B cell (primary cell): ENCODE measurements at regions not wholly inside any gene's neighbourhood (a gene's known extent, or its start where the extent isn't known, plus 50 kb on each side); places are given as distances from the start of the nearest gene placed in this dataset.

ENCODE experiments used
- ATAC-seq: fragments of 200-7000 bp; cut with Tn5 transposase; one replicate; pipeline ENCODE4 v1.10.0; 2021; ENCODE audit warnings: low read depth, mild to moderate bottlenecking, moderate number of reproducible peaks, moderate library complexity
- CTCF ChIA-PET: fragments of 350-600 bp; sonication (Branson Sonifier 250); formaldehyde crosslinking; loops from one replicate; lab custom pipeline; 2021; ENCODE audit warnings: antibody characterized with exemption, inconsistent platforms; lab: Charles Lee
- POLR2A ChIA-PET: fragments of 350-600 bp; sonication (Branson Sonifier 250); formaldehyde crosslinking; loops from one replicate; lab custom pipeline; 2021; ENCODE audit warnings: antibody characterized with exemption; lab: Charles Lee
- DNase-seq: peaks from one replicate; pipeline ENCODE4 v3.0.0; 2013
- H2AFZ ChIP-seq: 2 replicates; pipeline ENCODE4 v1.6.1; 2012; ENCODE audit warnings: mild to moderate bottlenecking, low read depth, low read length; ENCODE audit not compliant: insufficient read depth, poor library complexity, severe bottlenecking
- H3K27ac ChIP-seq, 2 donors: 1 replicate in 1 of 2; 2 replicates in 1 of 2; pipeline ENCODE4 v1.5.1; 2012 to 2013; ENCODE audit warnings: low read length in 2 of 2, mild to moderate bottlenecking in 2 of 2, moderate library complexity in 1 of 2
- H3K27me3 ChIP-seq, 4 experiments: fragments of 200-600 bp in 1 of 4; sonication (generic) in 1 of 4; replicated peaks in 1 of 4; 1 replicate in 2 of 4; 2 replicates in 2 of 4; pipeline versions ENCODE4 v1.6.1 to v1.7.0; 2013 to 2016; ENCODE audit warnings: low read length in 3 of 4, mild to moderate bottlenecking in 2 of 4, mixed read lengths in 1 of 4, moderate library complexity in 1 of 4; ENCODE audit not compliant: insufficient read depth in 4 of 4, control insufficient read depth in 3 of 4; ENCODE audit errors: control extremely low read depth in 1 of 4
- H3K36me3 ChIP-seq, 2 experiments: replicated peaks in 1 of 2; 1 replicate in 1 of 2; 2 replicates in 1 of 2; pipeline versions ENCODE4 v1.6.1 to v1.7.1; 2013; ENCODE audit warnings: low read length in 1 of 2; ENCODE audit not compliant: insufficient read depth in 2 of 2, control insufficient read depth in 1 of 2; ENCODE audit errors: control extremely low read depth in 1 of 2, extremely low read depth in 1 of 2
- H3K4me1 ChIP-seq, 2 donors: fragments of 200-600 bp in 1 of 2; sonication (generic) in 1 of 2; 1 replicate in 1 of 2; 2 replicates in 1 of 2; pipeline versions ENCODE4 v1.5.1 to v1.6.1; 2013 to 2017; ENCODE audit warnings: low read length in 2 of 2; ENCODE audit not compliant: control insufficient read depth in 2 of 2, insufficient read depth in 2 of 2
- H3K4me2 ChIP-seq: replicated peaks from 2 replicates; pipeline ENCODE3; 2012; ENCODE audit warnings: mild to moderate bottlenecking, low read depth, low read length; ENCODE audit not compliant: poor library complexity, severe bottlenecking
- H3K4me3 ChIP-seq, 5 experiments: fragments of 200-600 bp in 1 of 5; sonication (generic) in 1 of 5; 1 replicate in 3 of 5; 2 replicates in 2 of 5; pipeline versions ENCODE4 v1.5.1 to v1.7.0; 2011 to 2016; ENCODE audit warnings: low read length in 4 of 5, mild to moderate bottlenecking in 4 of 5, low read depth in 2 of 5, control low read depth in 1 of 5, moderate library complexity in 1 of 5; ENCODE audit not compliant: insufficient read depth in 1 of 5; ENCODE audit errors: control extremely low read depth in 1 of 5, extremely low read depth in 1 of 5
- H3K79me2 ChIP-seq: fragments of 200-600 bp; sonication (generic); one replicate; pipeline ENCODE4 v1.6.0; 2016; ENCODE audit warnings: low read length; ENCODE audit not compliant: control insufficient read depth, insufficient read depth
- H3K9ac ChIP-seq: fragments of 200-600 bp; sonication (generic); 2 replicates; pipeline ENCODE4 v1.6.1; 2017; ENCODE audit warnings: mild to moderate bottlenecking, low read length, moderate library complexity
- H3K9me3 ChIP-seq, 3 donors: one replicate each; pipeline versions ENCODE4 v1.6.1 to v1.7.1; 2013; ENCODE audit warnings: low read length in 2 of 3; ENCODE audit not compliant: control insufficient read depth in 2 of 3, insufficient read depth in 1 of 3; ENCODE audit errors: control extremely low read depth in 1 of 3
- H4K20me1 ChIP-seq: 2 replicates; pipeline ENCODE4 v1.6.0; 2012; ENCODE audit warnings: mild to moderate bottlenecking, low read length; ENCODE audit not compliant: insufficient read depth, control insufficient read depth, poor library complexity, severe bottlenecking
- H3K27ac Mint-ChIP-seq: one replicate; pipeline ENCODE4 v1.8.0; 2021; ENCODE audit warnings: mixed read lengths
- H3K27me3 Mint-ChIP-seq: one replicate; pipeline ENCODE4 v1.8.0; 2021; ENCODE audit warnings: mixed read lengths
- H3K4me1 Mint-ChIP-seq: one replicate; pipeline ENCODE4 v1.8.0; 2021; ENCODE audit warnings: mixed read lengths
- H3K4me3 Mint-ChIP-seq: one replicate; pipeline ENCODE4 v1.8.0; 2021; ENCODE audit warnings: mixed read lengths
- H3K9me3 Mint-ChIP-seq: one replicate; pipeline ENCODE4 v1.8.0; 2022; ENCODE audit warnings: mixed read lengths; ENCODE audit not compliant: insufficient read depth
- EZH2 ChIP-seq: IDR thresholded peaks from 2 replicates; pipeline ENCODE4 v1.6.1; 2012; ENCODE audit warnings: borderline replicate concordance, low read depth, mild to moderate bottlenecking, moderate library complexity, low read length; ENCODE audit not compliant: insufficient read depth, poor library complexity, severe bottlenecking
- WGBS: methylation state at CpG from one replicate; pipeline ENCODE4 v1.1.5; 2013; ENCODE audit warnings: missing lambda C conversion rate; ENCODE audit not compliant: insufficient coverage; 5-methylcytosine and 5-hydroxymethylcytosine counted together
- intact Hi-C: fragments of 100-400 bp; cut with micrococcal nuclease; formaldehyde crosslinking; loops from one replicate; pipeline ENCODE4 v1.10.0; 2022
- TF ChIP-seq, protein P1 (sequence below): fragments of 200-600 bp; IDR thresholded peaks from one replicate; pipeline ENCODE4 v1.8.0; 2022; ENCODE audit warnings: antibody characterized with exemption, mild to moderate bottlenecking

DNA sequence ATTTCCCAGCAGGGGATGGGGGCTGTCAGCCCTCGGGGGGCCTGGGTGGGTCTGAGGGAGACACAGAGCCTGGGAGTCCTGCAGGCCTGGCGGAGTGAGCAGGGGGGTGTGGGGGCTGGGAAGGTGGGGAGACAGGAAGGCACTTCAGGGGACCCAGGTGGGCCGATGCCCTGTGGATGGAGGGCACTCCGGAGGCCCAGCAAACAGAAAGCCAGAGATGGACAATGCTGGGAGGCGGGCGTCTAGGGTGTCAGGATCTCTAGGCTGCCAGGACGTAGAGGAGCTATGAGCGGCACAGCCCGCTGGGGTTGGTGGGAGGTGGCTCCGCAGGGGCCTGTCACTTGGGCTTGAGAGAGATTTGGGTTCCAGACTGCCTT is 87.6 kb upstream of the COL5A1 start:
- H4K20me1 ChIP-seq = no peaks in the 10 kb centered on the region
- H3K4me3 Mint-ChIP-seq = no peak overlapping the region
- no peak overlapping the region for H3K4me3 ChIP-seq
- H3K27ac Mint-ChIP-seq = no peak overlapping the region
- H3K9me3 Mint-ChIP-seq = no peaks in the 10 kb centered on the region
- 91% methylated on average over 10 of the region's 10 CpGs for WGBS
- H2AFZ ChIP-seq = no peak overlapping the region
- POLR2A ChIA-PET = no interaction called here
- no peak overlapping the region for H3K9ac ChIP-seq
- H3K79me2 ChIP-seq = no peaks in the 10 kb centered on the region
- no peak overlapping the region for H3K4me2 ChIP-seq
- no peak overlapping the region for H3K27ac ChIP-seq
- no peaks in the 10 kb centered on the region for H3K36me3 ChIP-seq
- peaks cover 0 to 13% (median 1%) of the 10 kb centered on the region in 4 experiments for H3K27me3 ChIP-seq
- ATAC-seq = no peak
- DNase-seq = no peak
- intact Hi-C loops = no loop called here
- TF ChIP-seq, protein P1, sequence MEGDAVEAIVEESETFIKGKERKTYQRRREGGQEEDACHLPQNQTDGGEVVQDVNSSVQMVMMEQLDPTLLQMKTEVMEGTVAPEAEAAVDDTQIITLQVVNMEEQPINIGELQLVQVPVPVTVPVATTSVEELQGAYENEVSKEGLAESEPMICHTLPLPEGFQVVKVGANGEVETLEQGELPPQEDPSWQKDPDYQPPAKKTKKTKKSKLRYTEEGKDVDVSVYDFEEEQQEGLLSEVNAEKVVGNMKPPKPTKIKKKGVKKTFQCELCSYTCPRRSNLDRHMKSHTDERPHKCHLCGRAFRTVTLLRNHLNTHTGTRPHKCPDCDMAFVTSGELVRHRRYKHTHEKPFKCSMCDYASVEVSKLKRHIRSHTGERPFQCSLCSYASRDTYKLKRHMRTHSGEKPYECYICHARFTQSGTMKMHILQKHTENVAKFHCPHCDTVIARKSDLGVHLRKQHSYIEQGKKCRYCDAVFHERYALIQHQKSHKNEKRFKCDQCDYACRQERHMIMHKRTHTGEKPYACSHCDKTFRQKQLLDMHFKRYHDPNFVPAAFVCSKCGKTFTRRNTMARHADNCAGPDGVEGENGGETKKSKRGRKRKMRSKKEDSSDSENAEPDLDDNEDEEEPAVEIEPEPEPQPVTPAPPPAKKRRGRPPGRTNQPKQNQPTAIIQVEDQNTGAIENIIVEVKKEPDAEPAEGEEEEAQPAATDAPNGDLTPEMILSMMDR = no peak
- no peak for TF ChIP-seq EZH2
- H3K27me3 Mint-ChIP-seq = peaks cover 16% of the 10 kb centered on the region
- CTCF ChIA-PET = no interaction called here
- no peaks in the 10 kb centered on the region for H3K4me1 ChIP-seq
- H3K4me1 Mint-ChIP-seq = no peaks in the 10 kb centered on the region
- peaks cover 0 to 13% (median 0%) of the 10 kb centered on the region in 3 donors for H3K9me3 ChIP-seq

DNA sequence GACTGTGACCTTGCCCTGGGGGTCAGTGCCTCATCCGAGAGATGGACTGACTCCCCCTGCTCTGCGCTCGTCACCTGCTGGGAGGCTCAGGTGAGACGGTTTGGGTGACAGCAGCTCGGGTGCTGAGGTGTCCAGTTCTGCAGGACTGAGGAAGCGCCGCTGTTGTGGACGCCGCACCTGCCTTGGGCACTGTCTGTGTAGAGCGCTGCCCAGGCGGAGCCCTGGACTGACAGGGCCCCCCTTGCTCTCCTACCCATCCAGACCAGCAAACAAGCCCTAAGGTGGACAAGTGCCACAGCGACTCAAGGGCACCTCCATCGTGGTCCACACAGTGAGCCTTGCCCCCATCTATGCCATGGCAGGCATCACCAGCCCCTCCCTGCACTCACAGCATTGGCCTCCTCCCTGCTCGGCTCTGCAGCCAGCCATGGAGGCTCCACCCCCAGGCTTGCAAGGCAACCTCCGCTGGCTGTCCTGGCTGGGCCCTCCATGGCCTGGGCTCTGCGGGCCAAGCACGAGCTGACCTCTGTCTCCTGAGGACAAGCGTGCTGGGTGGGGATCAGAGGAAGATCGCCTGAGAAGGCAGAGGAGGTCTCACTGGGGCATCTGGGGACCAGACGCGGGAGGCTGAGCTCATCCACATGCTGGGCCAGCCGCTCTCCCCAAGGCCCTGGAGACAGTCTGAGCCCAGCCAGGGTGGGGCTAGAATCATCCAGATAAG is 87.1 kb upstream of the COL5A1 start:
- ChIA-PET POLR2A (no interaction called here), CTCF (no interaction called here)
- Histone ChIP-seq H3K4me2 (no peak overlapping the region), H3K27me3 (peaks cover 0 to 13% (median 1%) of the 10 kb centered on the region in 4 experiments), H3K27ac (no peak overlapping the region), H4K20me1 (no peaks in the 10 kb centered on the region), H3K9ac (no peak overlapping the region), H3K4me1 (no peaks in the 10 kb centered on the region), H2AFZ (no peak overlapping the region), H3K79me2 (no peaks in the 10 kb centered on the region), H3K9me3 (peaks cover 0 to 13% (median 0%) of the 10 kb centered on the region in 3 donors), H3K4me3 (no peak overlapping the region), H3K36me3 (no peaks in the 10 kb centered on the region)
- WGBS = 94% methylated on average over 22 of the region's 22 CpGs
- no peak overlapping the region for H3K27ac Mint-ChIP-seq
- H3K4me1 Mint-ChIP-seq = no peaks in the 10 kb centered on the region
- peaks cover 20% of the 10 kb centered on the region for H3K27me3 Mint-ChIP-seq
- no peak for ATAC-seq
- TF ChIP-seq, protein P1 = no peak
- TF ChIP-seq EZH2 = no peak
- DNase-seq = no peak
- H3K9me3 Mint-ChIP-seq = no peaks in the 10 kb centered on the region
- intact Hi-C loops = no loop called here
- H3K4me3 Mint-ChIP-seq = no peak overlapping the region
